ENCODE measurements at regions not wholly inside any gene's neighbourhood (a gene's known extent, or its start where the extent isn't known, plus 50 kb on each side); places are given as distances from the start of the nearest gene placed in this dataset.

DNA sequence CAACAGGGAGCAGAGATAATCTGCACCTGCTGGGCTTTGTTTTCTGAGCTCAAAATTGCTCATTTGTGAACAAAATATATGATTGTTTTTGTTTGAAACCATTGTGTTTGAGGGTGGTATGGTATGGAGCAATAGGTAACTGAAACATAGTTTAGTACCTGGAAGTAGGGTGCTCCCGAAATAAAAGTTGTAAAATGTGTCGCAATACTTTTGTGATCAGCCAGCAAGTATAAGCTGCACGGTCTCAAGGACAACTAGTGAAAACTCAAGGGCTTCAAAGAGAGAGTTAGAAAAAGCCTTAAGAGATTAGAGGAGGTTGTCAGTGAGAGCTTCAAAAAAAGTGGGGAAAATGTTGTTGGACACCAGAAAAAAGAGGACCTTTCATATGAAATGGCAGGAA, 579.8 kb upstream of the POU3F2 start:
- in situ Hi-C loops (cut with MboI; ENCODE audit: low pct_unique_long_range_greater_than_20kb, low sequenced_read_pairs, unreplicated experiment): no loop called here
- no peak for DNase-seq (ENCODE audit: low spot score)
- TF ChIP-seq, protein P1, sequence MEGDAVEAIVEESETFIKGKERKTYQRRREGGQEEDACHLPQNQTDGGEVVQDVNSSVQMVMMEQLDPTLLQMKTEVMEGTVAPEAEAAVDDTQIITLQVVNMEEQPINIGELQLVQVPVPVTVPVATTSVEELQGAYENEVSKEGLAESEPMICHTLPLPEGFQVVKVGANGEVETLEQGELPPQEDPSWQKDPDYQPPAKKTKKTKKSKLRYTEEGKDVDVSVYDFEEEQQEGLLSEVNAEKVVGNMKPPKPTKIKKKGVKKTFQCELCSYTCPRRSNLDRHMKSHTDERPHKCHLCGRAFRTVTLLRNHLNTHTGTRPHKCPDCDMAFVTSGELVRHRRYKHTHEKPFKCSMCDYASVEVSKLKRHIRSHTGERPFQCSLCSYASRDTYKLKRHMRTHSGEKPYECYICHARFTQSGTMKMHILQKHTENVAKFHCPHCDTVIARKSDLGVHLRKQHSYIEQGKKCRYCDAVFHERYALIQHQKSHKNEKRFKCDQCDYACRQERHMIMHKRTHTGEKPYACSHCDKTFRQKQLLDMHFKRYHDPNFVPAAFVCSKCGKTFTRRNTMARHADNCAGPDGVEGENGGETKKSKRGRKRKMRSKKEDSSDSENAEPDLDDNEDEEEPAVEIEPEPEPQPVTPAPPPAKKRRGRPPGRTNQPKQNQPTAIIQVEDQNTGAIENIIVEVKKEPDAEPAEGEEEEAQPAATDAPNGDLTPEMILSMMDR (IDR thresholded peaks at IDR 0.05; ENCODE audit: extremely low read depth, insufficient read depth, missing control alignments): no peak

DNA sequence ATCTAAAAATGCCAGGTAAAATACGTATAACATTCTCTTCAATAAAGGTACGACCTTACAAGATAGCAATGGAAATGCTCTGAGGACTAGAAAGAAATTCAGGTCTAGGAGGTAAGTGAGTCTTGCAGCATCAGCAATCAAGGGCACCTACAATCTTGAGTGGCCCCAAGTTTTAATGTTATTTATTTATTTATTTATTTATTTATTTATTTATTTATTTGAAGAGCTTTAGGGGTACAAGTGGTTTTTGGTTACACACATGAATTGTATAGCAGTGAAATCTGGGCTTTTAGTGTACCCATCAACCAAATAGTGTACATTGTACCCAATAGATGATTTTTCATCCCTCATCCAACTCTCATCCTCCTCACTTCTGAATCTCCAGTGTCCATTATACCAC, 574.0 kb upstream of the POU3F2 start:
- in situ Hi-C loops (cut with MboI; ENCODE audit: low pct_unique_long_range_greater_than_20kb, low sequenced_read_pairs, unreplicated experiment): no loop called here
- DNase-seq (ENCODE audit: low spot score): no peak
- TF ChIP-seq, protein P1 (IDR thresholded peaks at IDR 0.05; ENCODE audit: extremely low read depth, insufficient read depth, missing control alignments): no peak

DNA sequence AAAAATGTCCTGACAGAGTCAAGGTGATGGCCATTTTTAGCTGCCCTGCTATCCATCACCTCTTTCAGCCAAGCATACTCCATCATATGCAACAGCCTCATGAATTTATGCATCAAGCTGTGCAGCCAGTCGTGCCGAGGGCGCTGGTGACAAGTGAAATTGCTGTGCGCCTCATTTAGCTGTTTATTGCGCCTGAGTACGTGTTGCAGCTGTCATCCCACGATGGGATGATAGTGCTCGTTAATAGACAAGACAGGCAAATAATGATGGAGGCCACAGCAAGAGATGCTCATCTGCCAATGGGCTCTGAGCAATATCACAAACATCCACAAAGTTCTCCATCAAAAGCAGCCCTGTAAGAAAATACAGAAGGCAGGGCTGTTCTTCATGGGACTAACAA, 562.3 kb upstream of the POU3F2 start:
- TF ChIP-seq, protein P1 (IDR thresholded peaks at IDR 0.05; ENCODE audit: extremely low read depth, insufficient read depth, missing control alignments): no peak
- DNase-seq (ENCODE audit: low spot score): no peak
- in situ Hi-C loops (cut with MboI; ENCODE audit: low pct_unique_long_range_greater_than_20kb, low sequenced_read_pairs, unreplicated experiment): no loop called here

DNA sequence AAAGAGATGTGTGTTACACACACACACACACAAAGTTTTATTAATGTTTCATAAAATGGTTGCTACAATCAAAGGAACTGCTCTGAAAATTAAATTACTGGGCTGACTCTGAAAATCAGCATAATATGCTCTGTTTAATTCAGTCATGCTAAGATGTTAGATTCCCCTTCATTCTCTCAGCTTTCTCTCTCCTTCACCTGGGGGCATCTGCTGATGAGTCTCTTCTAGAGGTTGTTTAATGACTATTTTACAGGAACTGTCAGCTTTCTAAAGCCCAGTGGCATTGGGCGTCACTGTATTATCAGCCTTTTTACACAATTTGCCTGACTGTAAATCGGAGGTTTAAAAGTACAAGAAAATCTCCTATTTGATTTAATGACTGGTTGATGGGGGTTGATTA, 559.7 kb upstream of the POU3F2 start:
- no peak for DNase-seq (ENCODE audit: low spot score)
- in situ Hi-C loops (cut with MboI; ENCODE audit: low pct_unique_long_range_greater_than_20kb, low sequenced_read_pairs, unreplicated experiment): no loop called here
- TF ChIP-seq, protein P1 (IDR thresholded peaks at IDR 0.05; ENCODE audit: extremely low read depth, insufficient read depth, missing control alignments): no peak

DNA sequence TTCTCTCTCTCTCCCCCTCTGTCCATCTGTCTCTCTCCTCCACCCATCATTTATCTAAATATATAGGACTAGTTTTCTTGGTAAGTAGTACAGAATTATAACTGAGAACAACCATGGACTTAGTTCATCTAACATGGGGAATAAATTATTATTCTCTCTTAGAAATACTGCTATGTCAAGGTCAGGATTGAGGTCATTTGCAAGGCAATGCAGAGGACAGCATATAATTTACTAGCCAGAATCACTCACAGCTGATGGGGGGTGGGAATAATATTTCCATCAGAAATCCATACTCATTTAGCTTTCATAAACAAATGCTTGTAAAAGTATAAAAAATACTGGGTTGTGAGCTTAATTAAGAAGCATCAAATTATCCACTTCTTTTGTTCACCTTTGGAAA, 553.9 kb upstream of the POU3F2 start:
- TF ChIP-seq, protein P1 (IDR thresholded peaks at IDR 0.05; ENCODE audit: extremely low read depth, insufficient read depth, missing control alignments): no peak
- in situ Hi-C loops (cut with MboI; ENCODE audit: low pct_unique_long_range_greater_than_20kb, low sequenced_read_pairs, unreplicated experiment): no loop called here
- no peak for DNase-seq (ENCODE audit: low spot score)

DNA sequence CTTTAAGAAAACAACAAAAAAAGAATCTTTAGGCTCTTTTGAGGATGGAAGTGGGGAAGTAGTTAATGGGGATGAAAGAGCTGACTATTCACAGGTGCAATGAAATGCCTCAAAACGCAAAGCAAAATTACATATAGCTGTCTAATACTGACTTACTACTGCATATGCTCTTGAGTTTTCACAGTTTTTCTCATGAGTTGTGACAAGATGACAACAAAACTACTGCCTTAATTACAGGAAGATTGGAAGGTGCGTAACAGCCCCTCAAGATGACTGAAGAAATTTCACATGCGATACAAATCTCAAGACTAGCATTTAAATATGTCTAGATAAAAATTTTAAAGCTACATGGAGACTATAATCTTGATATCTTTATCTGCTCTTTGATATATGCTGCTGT, 547.8 kb upstream of the POU3F2 start:
- no peak for DNase-seq (ENCODE audit: low spot score)
- in situ Hi-C loops (cut with MboI; ENCODE audit: low pct_unique_long_range_greater_than_20kb, low sequenced_read_pairs, unreplicated experiment): no loop called here
- TF ChIP-seq, protein P1 (IDR thresholded peaks at IDR 0.05; ENCODE audit: extremely low read depth, insufficient read depth, missing control alignments): no peak

DNA sequence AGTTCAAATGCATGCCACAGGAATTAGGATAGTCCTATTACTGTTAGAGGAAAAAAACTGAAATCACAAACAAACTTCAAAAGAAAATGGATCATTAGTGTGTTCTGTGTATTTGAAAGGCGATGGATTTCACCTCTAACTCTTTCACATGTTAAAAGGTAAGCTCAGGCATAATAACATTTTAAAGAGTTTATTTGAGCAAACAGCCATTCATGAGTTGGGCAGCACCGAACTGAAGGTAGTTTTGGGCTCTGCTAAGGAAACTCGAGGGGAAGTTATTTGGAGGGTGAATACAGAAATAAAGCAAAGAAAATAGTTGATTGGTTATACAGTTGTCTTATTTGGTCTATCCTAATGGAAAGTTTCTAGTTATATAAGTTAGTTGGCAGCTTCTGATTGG, 546.5 kb upstream of the POU3F2 start:
- in situ Hi-C loops (cut with MboI; ENCODE audit: low pct_unique_long_range_greater_than_20kb, low sequenced_read_pairs, unreplicated experiment): no loop called here
- TF ChIP-seq, protein P1 (IDR thresholded peaks at IDR 0.05; ENCODE audit: extremely low read depth, insufficient read depth, missing control alignments): no peak
- no peak for DNase-seq (ENCODE audit: low spot score)

All from GM13977 (cell line).